IPS DF 4.7 (cell line): ENCODE measurements at regions not wholly inside any gene's neighbourhood (a gene's known extent, or its start where the extent isn't known, plus 50 kb on each side); places are given as distances from the start of the nearest gene placed in this dataset.
"Not testable (repeated sequence)": the region's sequence is repeated elsewhere in the genome, so short reads cannot be mapped to it uniquely, and the experiment has no call there.

Source experiments
- DNase-seq: peaks from one replicate; pipeline ENCODE4 v3.0.0-alpha.2; 2013; ENCODE audit warnings: low spot score; ENCODE audit errors: extremely low read depth

GRCh38 chr4:66842026-66842723, 703.1 kb downstream of the CENPC start:
- DNase-seq: no peak

DNA sequence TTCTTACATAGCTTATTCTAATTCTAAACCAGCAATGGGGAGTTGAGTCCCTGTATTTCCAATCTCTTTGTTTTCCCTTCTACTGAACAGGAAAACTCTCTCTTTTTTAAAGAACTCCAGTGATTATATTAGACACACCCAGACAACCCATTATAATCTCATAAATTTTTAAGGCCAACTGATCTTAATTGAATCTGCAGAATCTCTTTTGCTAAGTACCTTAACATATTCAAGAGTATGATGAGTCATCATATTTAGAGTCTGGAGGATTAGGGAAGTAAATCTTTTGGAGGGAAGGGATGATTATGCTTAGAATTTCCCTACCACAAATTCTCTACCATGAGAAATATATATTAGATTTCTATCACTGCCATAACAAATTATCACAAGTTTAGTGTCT, 705.1 kb downstream of the CENPC start:
- DNase-seq: no peak

DNA sequence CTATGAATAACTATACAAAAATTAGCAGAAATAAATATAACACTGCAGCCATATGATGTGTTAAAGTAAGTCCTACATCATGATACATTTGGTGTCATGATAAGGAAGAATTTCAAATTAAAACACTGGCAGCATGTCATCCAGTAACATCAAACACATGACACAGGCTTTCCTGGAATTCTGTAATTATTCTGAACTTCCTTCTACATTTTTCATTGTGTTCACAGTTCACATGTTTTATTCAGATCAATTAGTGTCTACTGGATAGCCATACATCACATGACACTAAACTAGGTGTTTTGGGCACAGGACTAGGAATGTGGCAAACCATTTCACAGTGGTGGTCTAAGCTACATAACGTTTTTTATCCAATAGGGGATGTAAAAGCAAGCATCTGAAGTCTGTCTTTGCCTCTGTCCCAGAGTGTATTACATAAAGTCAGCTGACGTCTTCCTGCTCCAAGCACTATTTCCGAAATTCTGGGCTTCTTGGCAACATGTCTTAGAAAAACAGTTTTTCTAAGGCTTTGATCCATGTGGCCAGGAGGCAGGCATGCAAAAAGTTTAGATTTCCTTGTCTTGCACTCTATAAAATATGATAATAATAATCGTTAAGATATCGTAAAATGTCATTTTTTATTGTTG, 707.9 kb downstream of the CENPC start:
- DNase-seq: no peak

GRCh38 chr4:66829310-66829709, 716.0 kb downstream of the CENPC start:
- no peak for DNase-seq

DNA sequence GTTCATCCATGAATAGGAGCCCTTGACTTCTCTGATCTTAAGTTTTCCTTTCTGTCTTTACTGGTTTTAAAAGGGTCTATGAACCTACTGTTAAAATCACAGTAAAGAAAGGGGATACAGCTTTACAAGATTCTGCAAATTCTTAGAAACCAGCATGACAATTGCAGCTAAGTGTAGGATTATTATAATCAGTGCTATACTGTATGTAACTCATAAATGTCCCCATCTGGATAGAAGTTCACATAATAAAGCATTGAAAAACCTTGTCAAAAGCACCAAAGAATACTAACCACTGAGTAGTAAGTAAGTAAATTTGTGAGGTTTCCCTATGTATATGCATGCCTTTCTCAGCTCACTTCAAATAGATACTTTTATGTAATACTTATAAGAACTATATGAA, 724.6 kb downstream of the CENPC start:
- DNase-seq: no peak

DNA sequence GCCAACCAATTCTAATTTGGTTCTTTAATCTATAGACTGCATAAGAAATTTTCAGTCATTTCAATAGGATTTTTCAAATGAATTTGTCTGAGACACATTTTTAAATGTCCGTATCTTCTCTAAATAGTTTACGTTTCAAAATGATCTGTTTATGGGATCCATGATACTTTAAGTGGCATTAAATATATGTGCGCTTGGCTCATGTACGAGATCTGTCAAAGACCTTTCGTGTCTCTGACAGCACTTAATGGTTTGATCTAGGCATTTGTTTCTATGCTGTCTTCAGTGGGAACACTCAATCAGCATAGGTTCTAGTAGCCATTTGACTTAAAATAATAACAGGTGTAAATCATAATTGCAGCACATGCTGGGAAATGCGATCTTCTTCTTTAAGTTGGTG, 731.0 kb downstream of the CENPC start:
- no peak for DNase-seq

GRCh38 chr4:66805582-66805981, 739.7 kb downstream of the CENPC start:
- no peak for DNase-seq

DNA sequence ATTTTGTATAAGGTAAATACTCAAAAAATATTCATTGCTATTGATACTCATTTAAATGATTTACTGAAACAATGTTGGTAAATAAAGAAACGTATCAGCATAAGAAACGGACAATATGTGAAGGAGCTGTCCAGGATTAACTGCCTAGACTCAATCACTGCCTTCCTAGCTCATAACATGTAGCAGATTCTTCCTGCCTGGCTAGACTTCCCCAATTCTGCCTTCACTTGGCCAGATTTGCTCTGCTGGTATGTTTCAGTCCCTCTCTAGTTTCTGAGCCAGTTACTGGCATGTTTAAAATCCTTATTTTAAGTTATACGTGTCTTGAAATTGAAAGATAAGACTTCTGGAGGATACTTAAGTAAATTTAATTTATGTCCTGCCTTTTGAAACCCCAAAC, 740.3 kb downstream of the CENPC start:
- no peak for DNase-seq

DNA sequence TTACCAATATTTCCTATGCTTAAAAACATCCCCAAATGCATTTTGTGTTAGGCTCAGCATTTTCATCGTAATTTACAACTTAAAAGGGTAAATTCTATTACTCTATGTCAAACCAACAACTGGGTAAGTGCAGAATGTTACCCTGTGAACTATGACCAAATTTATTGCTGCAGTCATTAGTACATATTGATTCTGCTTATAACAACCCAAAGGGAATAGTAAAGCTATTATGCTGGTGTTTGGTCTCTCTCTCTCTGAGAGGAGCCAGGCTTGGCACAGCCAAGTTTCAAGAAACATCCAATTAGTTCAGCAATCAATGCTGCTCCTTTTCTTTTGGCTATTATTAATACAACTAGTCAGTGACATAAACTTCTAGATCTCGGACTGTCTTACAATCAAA, 747.7 kb downstream of the CENPC start:
- no peak for DNase-seq

GRCh38 chr4:66795724-66796123, 749.6 kb downstream of the CENPC start:
- no peak for DNase-seq

GRCh38 chr4:66794390-66795034, 750.8 kb downstream of the CENPC start:
- DNase-seq: no peak

DNA sequence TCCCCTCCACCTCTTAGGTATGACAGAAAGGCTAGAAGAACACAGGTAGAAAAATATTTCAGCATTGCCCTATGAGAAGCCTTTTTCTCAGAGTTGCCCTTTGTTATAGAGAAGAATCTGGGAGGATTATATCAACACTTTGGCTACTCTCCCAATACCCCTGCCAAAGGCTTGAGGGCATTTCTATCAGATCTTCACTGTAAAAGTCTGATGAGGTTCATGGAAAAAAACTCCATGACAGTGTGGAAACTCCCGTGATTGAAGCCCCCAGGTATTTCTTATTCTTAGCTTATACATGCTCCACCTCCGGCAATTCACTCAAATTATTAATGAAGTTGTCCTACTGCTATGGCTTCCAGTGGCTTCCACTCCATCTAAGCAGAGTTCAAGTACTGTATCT, 753.6 kb downstream of the CENPC start:
- no peak for DNase-seq

GRCh38 chr4:66785479-66785878, 759.8 kb downstream of the CENPC start:
- no peak for DNase-seq

DNA sequence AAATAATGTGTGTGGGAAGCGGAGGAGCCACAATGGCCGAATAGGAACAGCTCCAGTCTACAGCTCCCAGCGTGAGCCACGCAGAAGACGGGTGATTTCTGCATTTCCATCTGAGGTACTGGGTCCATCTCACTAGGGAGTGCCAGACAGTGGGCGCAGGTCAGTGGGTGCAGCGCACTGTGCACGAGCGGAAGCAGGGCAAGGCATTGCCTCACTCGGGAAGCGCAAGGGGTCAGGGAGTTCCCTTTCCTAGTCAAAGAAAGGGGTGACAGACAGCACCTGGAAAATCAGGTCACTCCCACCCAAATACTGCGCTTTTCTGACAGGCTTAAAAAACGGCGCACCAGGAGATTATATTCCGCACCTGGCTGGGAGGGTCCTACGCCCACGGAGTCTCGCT, 762.6 kb downstream of the CENPC start:
- DNase-seq: not testable (repeated sequence)

- no peak for DNase-seq
These were observed 768.2 kb downstream of the CENPC start for GRCh38 chr4:66777097-66777496.

DNA sequence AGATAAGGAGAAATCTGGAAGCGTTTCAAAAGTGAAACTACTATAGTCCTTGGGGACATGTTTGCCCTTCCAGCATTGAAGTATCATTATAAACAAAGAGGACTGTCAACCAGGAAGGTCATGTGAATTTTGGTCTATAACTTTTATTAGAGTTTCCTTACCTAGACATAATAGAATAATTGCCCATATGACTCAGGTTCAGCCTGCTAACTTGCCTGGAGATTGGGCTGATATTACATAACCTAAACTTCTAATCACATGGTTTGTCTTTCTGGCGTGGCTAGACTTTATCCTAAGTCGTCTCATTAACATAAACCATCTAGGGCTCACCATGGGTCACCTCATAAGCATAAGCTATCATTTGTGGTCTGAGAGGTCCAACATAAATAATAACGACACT, 775.9 kb downstream of the CENPC start:
- no peak for DNase-seq

- no peak for DNase-seq
These were observed 777.9 kb downstream of the CENPC start for GRCh38 chr4:66767442-66767841.

DNA sequence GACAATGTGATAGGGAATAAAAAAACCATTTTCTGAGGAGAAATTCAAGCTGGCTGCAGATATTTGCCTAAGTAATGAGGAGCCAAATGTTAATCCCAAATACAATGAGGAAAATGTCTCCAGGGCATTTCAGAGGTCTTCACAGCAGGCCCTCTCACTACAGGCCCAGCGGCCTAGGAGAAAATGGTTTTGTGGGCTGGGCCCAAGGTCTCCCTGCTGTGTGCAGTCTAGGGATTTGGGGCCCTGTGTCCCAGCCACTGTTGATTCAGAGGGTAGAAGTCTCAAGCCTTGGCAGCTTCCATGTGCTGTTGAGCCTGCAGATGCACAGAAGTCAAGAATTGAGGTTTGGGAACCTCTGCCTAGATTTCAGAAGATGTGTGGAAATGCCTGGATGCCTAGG, 778.7 kb downstream of the CENPC start:
- no peak for DNase-seq

GRCh38 chr4:66750273-66750672, 795.0 kb downstream of the CENPC start:
- DNase-seq: no peak

DNA sequence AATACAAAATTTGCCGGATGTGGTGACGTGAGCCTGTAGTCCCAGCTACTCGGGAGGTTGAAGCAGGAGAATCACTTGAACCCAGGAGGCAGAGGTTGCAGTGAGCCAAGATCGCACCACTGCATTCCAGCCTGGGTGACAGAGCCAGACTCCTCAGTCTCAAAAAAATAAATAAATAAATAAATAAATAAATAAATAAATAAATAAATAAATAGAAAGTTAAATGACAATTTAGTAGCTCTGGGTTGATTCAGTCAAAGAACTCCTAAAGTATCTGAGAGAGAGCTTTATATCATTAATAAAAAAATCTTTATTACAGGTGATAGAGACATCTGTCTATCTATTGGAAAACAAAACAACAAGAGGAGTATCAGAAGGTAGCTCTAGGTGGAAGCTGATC, 798.4 kb downstream of the CENPC start:
- DNase-seq: not testable (repeated sequence)

- no peak for DNase-seq
These were observed 804.2 kb downstream of the CENPC start for GRCh38 chr4:66741081-66741480.

GRCh38 chr4:66736606-66737005, 808.7 kb downstream of the CENPC start:
- DNase-seq: no peak

GRCh38 chr4:66728280-66728679, 817.0 kb downstream of the CENPC start:
- DNase-seq: no peak
